ENCODE measurements at regions not wholly inside any gene's neighbourhood (a gene's known extent, or its start where the extent isn't known, plus 50 kb on each side); places are given as distances from the start of the nearest gene placed in this dataset.

- H3K9me3 ChIP-seq (ENCODE audit: control insufficient read depth in 5 of 5, low read length in 5 of 5): no peaks in the 10 kb centered on the region
- no peak overlapping the region for H3K9ac ChIP-seq (ENCODE audit: low read length in 5 of 5)
- H3K36me3 ChIP-seq (ENCODE audit: control insufficient read depth in 5 of 5, insufficient read depth in 5 of 5, low read length in 5 of 5): no peaks in the 10 kb centered on the region
- no peak overlapping the region for H3K27ac ChIP-seq (ENCODE audit: low read depth, low read length)
- H3K4me1 ChIP-seq (ENCODE audit: control insufficient read depth in 5 of 5, insufficient read depth in 5 of 5, low read length in 5 of 5): no peaks in the 10 kb centered on the region
- H3K4me3 ChIP-seq (ENCODE audit: low read depth in 1 of 5, low read length in 5 of 5): no peak overlapping the region
- H3K27me3 ChIP-seq (ENCODE audit: control insufficient read depth in 5 of 5, insufficient read depth in 4 of 5, low read length in 5 of 5): peaks cover 0 to 2% (median 0%) of the 10 kb centered on the region in 5 donors
Measured at GRCh38 chr7:45366475-45366874, 207.7 kb upstream of the ADCY1 start.

- no peak overlapping the region for H3K27ac ChIP-seq (ENCODE audit: low read depth, low read length)
- H3K4me3 ChIP-seq (ENCODE audit: low read depth in 1 of 5, low read length in 5 of 5): no peak overlapping the region
- no peaks in the 10 kb centered on the region for H3K36me3 ChIP-seq (ENCODE audit: control insufficient read depth in 5 of 5, insufficient read depth in 5 of 5, low read length in 5 of 5)
- no peaks in the 10 kb centered on the region for H3K4me1 ChIP-seq (ENCODE audit: control insufficient read depth in 5 of 5, insufficient read depth in 5 of 5, low read length in 5 of 5)
- H3K27me3 ChIP-seq (ENCODE audit: control insufficient read depth in 5 of 5, insufficient read depth in 4 of 5, low read length in 5 of 5): peaks cover 0 to under 1% (median 0%) of the 10 kb centered on the region in 5 donors
- H3K9me3 ChIP-seq (ENCODE audit: control insufficient read depth in 5 of 5, low read length in 5 of 5): no peaks in the 10 kb centered on the region
- no peak overlapping the region for H3K9ac ChIP-seq (ENCODE audit: low read length in 5 of 5)
Measured at GRCh38 chr7:45367026-45367425, 207.1 kb upstream of the ADCY1 start.

- no peaks in the 10 kb centered on the region for H3K27me3 ChIP-seq (ENCODE audit: control insufficient read depth in 5 of 5, insufficient read depth in 4 of 5, low read length in 5 of 5)
- H3K36me3 ChIP-seq (ENCODE audit: control insufficient read depth in 5 of 5, insufficient read depth in 5 of 5, low read length in 5 of 5): no peaks in the 10 kb centered on the region
- H3K4me1 ChIP-seq (ENCODE audit: control insufficient read depth in 5 of 5, insufficient read depth in 5 of 5, low read length in 5 of 5): no peaks in the 10 kb centered on the region
- no peak overlapping the region for H3K4me3 ChIP-seq (ENCODE audit: low read depth in 1 of 5, low read length in 5 of 5)
- no peaks in the 10 kb centered on the region for H3K9me3 ChIP-seq (ENCODE audit: control insufficient read depth in 5 of 5, low read length in 5 of 5)
- H3K27ac ChIP-seq (ENCODE audit: low read depth, low read length): no peak overlapping the region
- H3K9ac ChIP-seq (ENCODE audit: low read length in 5 of 5): no peak overlapping the region
Measured at GRCh38 chr7:45368129-45368807, 205.9 kb upstream of the ADCY1 start.

GRCh38 chr7:45384499-45384898, 189.7 kb upstream of the ADCY1 start:
- no peak overlapping the region for H3K27ac ChIP-seq (ENCODE audit: low read depth, low read length)
- H3K4me1 ChIP-seq (ENCODE audit: control insufficient read depth in 5 of 5, insufficient read depth in 5 of 5, low read length in 5 of 5): no peaks in the 10 kb centered on the region
- no peak overlapping the region for H3K9ac ChIP-seq (ENCODE audit: low read length in 5 of 5)
- H3K27me3 ChIP-seq (ENCODE audit: control insufficient read depth in 5 of 5, insufficient read depth in 4 of 5, low read length in 5 of 5): no peaks in the 10 kb centered on the region
- H3K36me3 ChIP-seq (ENCODE audit: control insufficient read depth in 5 of 5, insufficient read depth in 5 of 5, low read length in 5 of 5): no peaks in the 10 kb centered on the region
- H3K4me3 ChIP-seq (ENCODE audit: low read depth in 1 of 5, low read length in 5 of 5): no peak overlapping the region
- peaks cover 0 to 3% (median 0%) of the 10 kb centered on the region in 5 donors for H3K9me3 ChIP-seq (ENCODE audit: control insufficient read depth in 5 of 5, low read length in 5 of 5)

GRCh38 chr7:45387837-45388236, 186.3 kb upstream of the ADCY1 start:
- H3K4me1 ChIP-seq (ENCODE audit: control insufficient read depth in 5 of 5, insufficient read depth in 5 of 5, low read length in 5 of 5): no peaks in the 10 kb centered on the region
- no peak overlapping the region for H3K27ac ChIP-seq (ENCODE audit: low read depth, low read length)
- peaks cover 0 to 6% (median 0%) of the 10 kb centered on the region in 5 donors for H3K9me3 ChIP-seq (ENCODE audit: control insufficient read depth in 5 of 5, low read length in 5 of 5)
- H3K36me3 ChIP-seq (ENCODE audit: control insufficient read depth in 5 of 5, insufficient read depth in 5 of 5, low read length in 5 of 5): no peaks in the 10 kb centered on the region
- H3K27me3 ChIP-seq (ENCODE audit: control insufficient read depth in 5 of 5, insufficient read depth in 4 of 5, low read length in 5 of 5): no peaks in the 10 kb centered on the region
- no peak overlapping the region for H3K9ac ChIP-seq (ENCODE audit: low read length in 5 of 5)
- no peak overlapping the region for H3K4me3 ChIP-seq (ENCODE audit: low read depth in 1 of 5, low read length in 5 of 5)

GRCh38 chr7:45389073-45389872, 184.9 kb upstream of the ADCY1 start:
- Histone ChIP-seq H3K9ac (ENCODE audit: low read length in 5 of 5) (no peak overlapping the region), H3K4me1 (ENCODE audit: control insufficient read depth in 5 of 5, insufficient read depth in 5 of 5, low read length in 5 of 5) (no peaks in the 10 kb centered on the region), H3K9me3 (ENCODE audit: control insufficient read depth in 5 of 5, low read length in 5 of 5) (peaks cover 0 to 9% (median 0%) of the 10 kb centered on the region in 5 donors), H3K27ac (ENCODE audit: low read depth, low read length) (no peak overlapping the region), H3K27me3 (ENCODE audit: control insufficient read depth in 5 of 5, insufficient read depth in 4 of 5, low read length in 5 of 5) (no peaks in the 10 kb centered on the region), H3K36me3 (ENCODE audit: control insufficient read depth in 5 of 5, insufficient read depth in 5 of 5, low read length in 5 of 5) (no peaks in the 10 kb centered on the region), H3K4me3 (ENCODE audit: low read depth in 1 of 5, low read length in 5 of 5) (no peak overlapping the region)

- no peak overlapping the region for H3K9ac ChIP-seq (ENCODE audit: low read length in 5 of 5)
- no peaks in the 10 kb centered on the region for H3K4me1 ChIP-seq (ENCODE audit: control insufficient read depth in 5 of 5, insufficient read depth in 5 of 5, low read length in 5 of 5)
- H3K4me3 ChIP-seq (ENCODE audit: low read depth in 1 of 5, low read length in 5 of 5): no peak overlapping the region
- no peaks in the 10 kb centered on the region for H3K27me3 ChIP-seq (ENCODE audit: control insufficient read depth in 5 of 5, insufficient read depth in 4 of 5, low read length in 5 of 5)
- H3K9me3 ChIP-seq (ENCODE audit: control insufficient read depth in 5 of 5, low read length in 5 of 5): peaks cover 0 to 14% (median 0%) of the 10 kb centered on the region in 5 donors
- H3K36me3 ChIP-seq (ENCODE audit: control insufficient read depth in 5 of 5, insufficient read depth in 5 of 5, low read length in 5 of 5): no peaks in the 10 kb centered on the region
- H3K27ac ChIP-seq (ENCODE audit: low read depth, low read length): no peak overlapping the region
Measured at GRCh38 chr7:45390180-45390579, 184.0 kb upstream of the ADCY1 start.

- Histone ChIP-seq H3K36me3 (ENCODE audit: control insufficient read depth in 5 of 5, insufficient read depth in 5 of 5, low read length in 5 of 5) (no peaks in the 10 kb centered on the region), H3K27ac (ENCODE audit: low read depth, low read length) (no peak overlapping the region), H3K4me1 (ENCODE audit: control insufficient read depth in 5 of 5, insufficient read depth in 5 of 5, low read length in 5 of 5) (no peaks in the 10 kb centered on the region), H3K9me3 (ENCODE audit: control insufficient read depth in 5 of 5, low read length in 5 of 5) (peaks cover 0 to 14% (median 0%) of the 10 kb centered on the region in 5 donors), H3K4me3 (ENCODE audit: low read depth in 1 of 5, low read length in 5 of 5) (no peak overlapping the region), H3K27me3 (ENCODE audit: control insufficient read depth in 5 of 5, insufficient read depth in 4 of 5, low read length in 5 of 5) (no peaks in the 10 kb centered on the region), H3K9ac (ENCODE audit: low read length in 5 of 5) (no peak overlapping the region)
Measured at GRCh38 chr7:45390731-45391130, 183.4 kb upstream of the ADCY1 start.

GRCh38 chr7:45391618-45392451, 182.3 kb upstream of the ADCY1 start:
- Histone ChIP-seq H3K27ac (ENCODE audit: low read depth, low read length) (no peak overlapping the region), H3K27me3 (ENCODE audit: control insufficient read depth in 5 of 5, insufficient read depth in 4 of 5, low read length in 5 of 5) (no peaks in the 10 kb centered on the region), H3K4me1 (ENCODE audit: control insufficient read depth in 5 of 5, insufficient read depth in 5 of 5, low read length in 5 of 5) (no peaks in the 10 kb centered on the region), H3K9ac (ENCODE audit: low read length in 5 of 5) (no peak overlapping the region), H3K4me3 (ENCODE audit: low read depth in 1 of 5, low read length in 5 of 5) (no peak overlapping the region), H3K36me3 (ENCODE audit: control insufficient read depth in 5 of 5, insufficient read depth in 5 of 5, low read length in 5 of 5) (no peaks in the 10 kb centered on the region), H3K9me3 (ENCODE audit: control insufficient read depth in 5 of 5, low read length in 5 of 5) (peaks cover 0 to 14% (median 0%) of the 10 kb centered on the region in 5 donors)

Data from subcutaneous abdominal adipose tissue (tissue), 5 donors.